ENCODE measurements at regions not wholly inside any gene's neighbourhood (a gene's known extent, or its start where the extent isn't known, plus 50 kb on each side); places are given as distances from the start of the nearest gene placed in this dataset.

DNA sequence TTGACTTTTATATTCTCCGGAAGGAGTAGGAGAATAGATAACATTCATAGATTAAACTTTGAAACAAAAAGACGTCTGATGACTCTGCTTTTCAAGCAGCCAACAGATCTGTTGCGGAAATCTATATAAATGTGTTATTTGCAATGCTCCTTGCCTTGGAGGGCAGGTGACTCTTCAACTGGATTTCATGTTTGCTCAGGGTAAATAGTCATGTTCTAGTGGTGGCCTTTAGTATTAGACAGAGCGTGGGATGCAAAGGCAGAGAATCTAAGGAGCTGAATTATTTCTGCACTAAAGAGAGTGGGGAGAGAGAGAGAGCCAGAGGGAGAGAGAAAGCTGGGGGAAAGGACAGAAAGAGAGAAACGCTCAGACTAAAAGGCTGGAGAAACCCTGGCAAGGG lies 454.3 kb downstream of the AJAP1 start:
- Histone ChIP-seq H3K9me3 (no peaks in the 10 kb centered on the region), H3K4me3 (no peak overlapping the region), H3K27me3 (peaks cover 0 to 12% (median 0%) of the 10 kb centered on the region in 3 donors), H3K4me1 (no peaks in the 10 kb centered on the region), H3K36me3 (no peaks in the 10 kb centered on the region), H3K27ac (no peak overlapping the region)
- WGBS, 2 donors, result 20 to 67% methylated on average over 5 of the region's 5 CpGs
- TF ChIP-seq EP300 (IDR thresholded peaks at IDR 0.05) (no peak), POLR2A (IDR thresholded peaks at IDR 0.05) (no peak), POLR2AphosphoS5 (IDR thresholded peaks at IDR 0.05) (no peak)
- TF ChIP-seq, protein P1, sequence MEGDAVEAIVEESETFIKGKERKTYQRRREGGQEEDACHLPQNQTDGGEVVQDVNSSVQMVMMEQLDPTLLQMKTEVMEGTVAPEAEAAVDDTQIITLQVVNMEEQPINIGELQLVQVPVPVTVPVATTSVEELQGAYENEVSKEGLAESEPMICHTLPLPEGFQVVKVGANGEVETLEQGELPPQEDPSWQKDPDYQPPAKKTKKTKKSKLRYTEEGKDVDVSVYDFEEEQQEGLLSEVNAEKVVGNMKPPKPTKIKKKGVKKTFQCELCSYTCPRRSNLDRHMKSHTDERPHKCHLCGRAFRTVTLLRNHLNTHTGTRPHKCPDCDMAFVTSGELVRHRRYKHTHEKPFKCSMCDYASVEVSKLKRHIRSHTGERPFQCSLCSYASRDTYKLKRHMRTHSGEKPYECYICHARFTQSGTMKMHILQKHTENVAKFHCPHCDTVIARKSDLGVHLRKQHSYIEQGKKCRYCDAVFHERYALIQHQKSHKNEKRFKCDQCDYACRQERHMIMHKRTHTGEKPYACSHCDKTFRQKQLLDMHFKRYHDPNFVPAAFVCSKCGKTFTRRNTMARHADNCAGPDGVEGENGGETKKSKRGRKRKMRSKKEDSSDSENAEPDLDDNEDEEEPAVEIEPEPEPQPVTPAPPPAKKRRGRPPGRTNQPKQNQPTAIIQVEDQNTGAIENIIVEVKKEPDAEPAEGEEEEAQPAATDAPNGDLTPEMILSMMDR (IDR thresholded peaks at IDR 0.05), result no peak
- intact Hi-C loops (cut with DNase I), result no loop called here
- DNase-seq, result no peak

- no peak for DNase-seq
- H3K27me3 ChIP-seq, result peaks cover 0 to 12% (median 0%) of the 10 kb centered on the region in 3 donors
- no peaks in the 10 kb centered on the region for H3K9me3 ChIP-seq
- TF ChIP-seq POLR2A (IDR thresholded peaks at IDR 0.05) (no peak), EP300 (IDR thresholded peaks at IDR 0.05) (no peak)
- H3K36me3 ChIP-seq, result no peaks in the 10 kb centered on the region
- intact Hi-C loops (cut with DNase I), result no loop called here
- H3K4me1 ChIP-seq, result no peaks in the 10 kb centered on the region
- H3K27ac ChIP-seq, result no peak overlapping the region
- 62 to 67% methylated on average over 2 of the region's 2 CpGs for WGBS, 2 donors
- H3K4me3 ChIP-seq, result no peak overlapping the region
Measured at GRCh38 chr1:5105744-5106143, 451.3 kb downstream of the AJAP1 start.

- DNase-seq, result no peak
- 22 to 39% methylated on average over 2 of the region's 2 CpGs for WGBS, 2 donors
- TF ChIP-seq EP300 (IDR thresholded peaks at IDR 0.05), result no peak
- TF ChIP-seq POLR2A (IDR thresholded peaks at IDR 0.05), result no peak
- no peak for TF ChIP-seq POLR2AphosphoS5 (IDR thresholded peaks at IDR 0.05)
- Histone ChIP-seq H3K27me3 (no peaks in the 10 kb centered on the region), H3K36me3 (no peaks in the 10 kb centered on the region), H3K27ac (no peak overlapping the region), H3K4me3 (no peak overlapping the region), H3K9me3 (no peaks in the 10 kb centered on the region), H3K4me1 (no peaks in the 10 kb centered on the region)
- intact Hi-C loops (cut with DNase I), result no loop called here
Measured at GRCh38 chr1:5099558-5099957, 445.1 kb downstream of the AJAP1 start.

GRCh38 chr1:5098981-5099385 lies 444.6 kb downstream of the AJAP1 start:
- H3K9me3 ChIP-seq, result peaks cover 0 to under 1% (median under 1%) of the 10 kb centered on the region in 4 donors
- TF ChIP-seq, protein P1 (IDR thresholded peaks at IDR 0.05), result no peak
- TF ChIP-seq POLR2AphosphoS5 (IDR thresholded peaks at IDR 0.05), result no peak
- no peak for TF ChIP-seq POLR2A (IDR thresholded peaks at IDR 0.05)
- TF ChIP-seq EP300 (IDR thresholded peaks at IDR 0.05), result no peak
- intact Hi-C loops (cut with DNase I), result no loop called here
- H3K4me3 ChIP-seq, result no peak overlapping the region
- no peaks in the 10 kb centered on the region for H3K27me3 ChIP-seq
- no peak for DNase-seq
- 72 to 73% methylated on average over 5 of the region's 5 CpGs for WGBS, 2 donors
- H3K4me1 ChIP-seq, result no peaks in the 10 kb centered on the region
- H3K36me3 ChIP-seq, result no peaks in the 10 kb centered on the region
- no peak overlapping the region for H3K27ac ChIP-seq

DNA sequence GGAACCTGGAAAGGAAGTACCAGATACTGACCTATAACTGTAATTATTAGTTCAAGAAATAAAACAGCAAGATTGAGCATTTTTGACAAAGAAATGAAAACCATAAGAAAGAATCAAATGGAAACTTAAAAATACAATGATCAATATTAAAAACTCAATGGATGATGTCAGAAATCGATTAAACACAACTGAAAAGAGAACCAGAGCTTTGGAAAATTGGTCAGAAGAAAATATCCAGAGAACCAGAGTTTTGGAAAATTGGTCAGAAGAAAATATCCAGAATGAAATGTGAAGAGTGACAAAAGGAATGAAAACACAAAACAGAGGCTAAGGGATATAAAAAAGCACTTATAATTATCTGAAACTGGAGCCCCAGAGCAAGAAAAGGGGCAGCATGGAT lies 438.6 kb downstream of the AJAP1 start:
- Histone ChIP-seq H3K27ac (no peak overlapping the region), H3K4me3 (no peak overlapping the region), H3K36me3 (no peaks in the 10 kb centered on the region), H3K27me3 (no peaks in the 10 kb centered on the region), H3K4me1 (no peaks in the 10 kb centered on the region), H3K9me3 (peaks cover 0 to 15% (median 11%) of the 10 kb centered on the region in 4 donors)
- intact Hi-C loops (cut with DNase I), result no loop called here
- no peak for TF ChIP-seq EP300 (IDR thresholded peaks at IDR 0.05)
- TF ChIP-seq POLR2AphosphoS5 (IDR thresholded peaks at IDR 0.05), result no peak
- TF ChIP-seq, protein P1 (IDR thresholded peaks at IDR 0.05), result no peak
- no peak for TF ChIP-seq POLR2A (IDR thresholded peaks at IDR 0.05)
- WGBS, 2 donors, result 19 to 51% methylated on average over 1 of the region's 1 CpG
- DNase-seq, result no peak

- no peaks in the 10 kb centered on the region for H3K4me1 ChIP-seq
- H3K27ac ChIP-seq, result no peak overlapping the region
- no peak for DNase-seq
- WGBS, 2 donors, result 83 to 87% methylated on average over 4 of the region's 4 CpGs
- H3K27me3 ChIP-seq, result no peaks in the 10 kb centered on the region
- intact Hi-C loops (cut with DNase I), result no loop called here
- no peaks in the 10 kb centered on the region for H3K9me3 ChIP-seq
- no peaks in the 10 kb centered on the region for H3K36me3 ChIP-seq
- TF ChIP-seq POLR2A (IDR thresholded peaks at IDR 0.05) (no peak), POLR2AphosphoS5 (IDR thresholded peaks at IDR 0.05) (no peak), EP300 (IDR thresholded peaks at IDR 0.05) (no peak)
- TF ChIP-seq, protein P1 (IDR thresholded peaks at IDR 0.05), result no peak
- H3K4me3 ChIP-seq, result no peak overlapping the region
Measured at GRCh38 chr1:5084676-5085075, 430.3 kb downstream of the AJAP1 start.
